Thyroid gland (tissue), 4 donors: ENCODE measurements at regions not wholly inside any gene's neighbourhood (a gene's known extent, or its start where the extent isn't known, plus 50 kb on each side); places are given as distances from the start of the nearest gene placed in this dataset.

Experiments used
- POLR2A ChIP-seq, 2 donors: fragments of 450-650 bp; IDR thresholded peaks; one replicate each; pipeline ENCODE4 v1.6.1; 2017; ENCODE audit warnings: antibody characterized with exemption in 2 of 2, mild to moderate bottlenecking in 2 of 2, moderate library complexity in 1 of 2
- TF ChIP-seq, protein P1 (sequence below), 6 experiments: fragments of 200-600 bp in 3 of 6; fragments of 450-650 bp in 3 of 6; sonication (generic) in 3 of 6; IDR thresholded peaks; one replicate each; pipeline ENCODE4 v1.5.1; 2016 to 2019; ENCODE audit warnings: antibody characterized with exemption in 6 of 6, mild to moderate bottlenecking in 2 of 6, inconsistent platforms in 1 of 6, moderate library complexity in 1 of 6

DNA sequence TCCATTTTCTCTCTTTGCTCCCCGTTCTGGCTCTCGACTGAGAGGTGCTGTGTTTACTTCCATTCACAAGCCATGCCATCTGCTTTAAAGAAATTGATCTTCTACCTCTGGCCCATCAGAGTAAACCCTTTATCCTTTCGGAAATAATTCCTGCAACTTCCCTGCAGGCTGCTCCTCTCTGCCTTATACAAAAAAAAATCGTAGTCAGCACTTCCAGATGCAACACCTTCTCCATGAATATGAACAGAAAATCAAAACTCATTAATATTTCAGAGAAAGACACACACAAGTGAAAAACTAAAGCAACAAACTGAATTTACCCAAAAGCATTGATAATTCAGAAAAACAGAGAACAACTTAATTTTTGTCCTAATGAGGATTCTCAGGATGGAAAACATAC, 127.6 kb upstream of the FSCB start:
- TF ChIP-seq, protein P1, sequence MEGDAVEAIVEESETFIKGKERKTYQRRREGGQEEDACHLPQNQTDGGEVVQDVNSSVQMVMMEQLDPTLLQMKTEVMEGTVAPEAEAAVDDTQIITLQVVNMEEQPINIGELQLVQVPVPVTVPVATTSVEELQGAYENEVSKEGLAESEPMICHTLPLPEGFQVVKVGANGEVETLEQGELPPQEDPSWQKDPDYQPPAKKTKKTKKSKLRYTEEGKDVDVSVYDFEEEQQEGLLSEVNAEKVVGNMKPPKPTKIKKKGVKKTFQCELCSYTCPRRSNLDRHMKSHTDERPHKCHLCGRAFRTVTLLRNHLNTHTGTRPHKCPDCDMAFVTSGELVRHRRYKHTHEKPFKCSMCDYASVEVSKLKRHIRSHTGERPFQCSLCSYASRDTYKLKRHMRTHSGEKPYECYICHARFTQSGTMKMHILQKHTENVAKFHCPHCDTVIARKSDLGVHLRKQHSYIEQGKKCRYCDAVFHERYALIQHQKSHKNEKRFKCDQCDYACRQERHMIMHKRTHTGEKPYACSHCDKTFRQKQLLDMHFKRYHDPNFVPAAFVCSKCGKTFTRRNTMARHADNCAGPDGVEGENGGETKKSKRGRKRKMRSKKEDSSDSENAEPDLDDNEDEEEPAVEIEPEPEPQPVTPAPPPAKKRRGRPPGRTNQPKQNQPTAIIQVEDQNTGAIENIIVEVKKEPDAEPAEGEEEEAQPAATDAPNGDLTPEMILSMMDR (IDR thresholded peaks at IDR 0.05), result no peak
- TF ChIP-seq POLR2A (IDR thresholded peaks at IDR 0.05), result no peak
